HCT116 (cell line): ENCODE measurements at regions not wholly inside any gene's neighbourhood (a gene's known extent, or its start where the extent isn't known, plus 50 kb on each side); places are given as distances from the start of the nearest gene placed in this dataset.

Source experiments
- ATAC-seq: fragments of 200-7000 bp; cut with Tn5 transposase; 2 replicates; pipeline ENCODE4 v1.9.1; 2020; ENCODE audit warnings: mild to moderate bottlenecking, moderate library complexity
- BruUV-seq: library from RNA; stranded (reverse); fragments of 400-500 nt; replicated peaks from 2 replicates; lab custom pipeline; 2021; lab: Mats Ljungman, UMichigan
- CTCF ChIA-PET: fragments of 300-600 bp; sonication (Branson Sonifier 250); formaldehyde crosslinking; loops from one replicate; lab custom pipeline; 2021; ENCODE audit warnings: antibody characterized with exemption; lab: Charles Lee
- POLR2A ChIA-PET: fragments of 300-600, 350-600 bp; sonication (Branson Sonifier 250); formaldehyde crosslinking; loops from one replicate; lab custom pipeline; 2021; ENCODE audit warnings: antibody characterized with exemption; lab: Charles Lee
- RAD21 ChIA-PET, 2 experiments: fragments of 300-600 bp; sonication (Branson Sonifier 250); formaldehyde crosslinking; loops; one replicate each; lab custom pipeline; 2023; ENCODE audit warnings: low total read pairs in 2 of 2; ENCODE audit not compliant: uncharacterized antibody in 2 of 2, unreplicated experiment in 2 of 2, low non-redundant PET in 1 of 2; lab: Charles Lee
- DNase-seq: peaks from one replicate; pipeline ENCODE4 v3.0.0-alpha.2; 2010; ENCODE audit warnings: low read depth, low spot score
- H2AFZ ChIP-seq: fragments of 200-600 bp; shearing (Covaris generic), sonication (generic); 2 replicates; pipeline ENCODE4 v1.6.1; 2017; ENCODE audit warnings: low read depth, mixed run types, mixed read lengths, antibody characterized with exemption, low read length; ENCODE audit not compliant: poor library complexity, severe bottlenecking
- H3K27ac ChIP-seq: 2 replicates; pipeline ENCODE4 v1.5.1; 2012; ENCODE audit warnings: low read depth, low read length
- H3K27me3 ChIP-seq: fragments of 200-600 bp; sonication (generic); 2 replicates; pipeline ENCODE4 v1.6.1; 2016; ENCODE audit warnings: mixed run types, low read length, mixed read lengths; ENCODE audit not compliant: insufficient read depth
- H3K36me3 ChIP-seq, 2 experiments: fragments of 200-500 bp in 1 of 2; fragments of 200-600 bp in 1 of 2; sonication (Bioruptor generic) in 1 of 2; sonication (generic) in 1 of 2; 2 replicates each; pipeline versions ENCODE4 v1.5.1 to v1.6.1; 2014 to 2016; ENCODE audit warnings: low read length in 2 of 2, inconsistent platforms in 1 of 2, mixed read lengths in 1 of 2, mixed run types in 1 of 2; ENCODE audit not compliant: insufficient read depth in 2 of 2, control insufficient read depth in 1 of 2
- H3K4me1 ChIP-seq, 2 experiments: fragments of 200-600 bp in 1 of 2; sonication (generic) in 1 of 2; 2 replicates each; pipeline versions ENCODE4 v1.5.1 to v1.6.1; 2012 to 2017; ENCODE audit warnings: low read length in 2 of 2, inconsistent platforms in 1 of 2, mild to moderate bottlenecking in 1 of 2, mixed read lengths in 1 of 2, mixed run types in 1 of 2, moderate library complexity in 1 of 2; ENCODE audit not compliant: insufficient read depth in 2 of 2, control insufficient read depth in 1 of 2
- H3K4me2 ChIP-seq: fragments of 200-600 bp; sonication (generic); 2 replicates; pipeline ENCODE4 v1.6.1; 2017; ENCODE audit warnings: mixed run types, low read length, mixed read lengths
- H3K4me3 ChIP-seq, 2 experiments: fragments of 200-600 bp in 1 of 2; sonication (generic) in 1 of 2; replicated peaks in 1 of 2; 2 replicates each; pipeline ENCODE4 v1.5.1; 2011 to 2016; ENCODE audit warnings: low read length in 2 of 2, control low read depth in 1 of 2, low read depth in 1 of 2, mild to moderate bottlenecking in 1 of 2, mixed read lengths in 1 of 2, mixed run types in 1 of 2
- H3K79me2 ChIP-seq: fragments of 200-600 bp; sonication (generic); 2 replicates; pipeline ENCODE4 v1.6.1; 2017; ENCODE audit warnings: mild to moderate bottlenecking, mixed run types, low read length, moderate library complexity, mixed read lengths; ENCODE audit not compliant: insufficient read depth
- H3K9ac ChIP-seq: fragments of 200-600 bp; sonication (generic); 2 replicates; pipeline ENCODE4 v1.6.1; 2016; ENCODE audit warnings: low read length, mixed read lengths
- H3K9me2 ChIP-seq: fragments of 200-600 bp; sonication (generic), shearing (Covaris generic); 2 replicates; pipeline ENCODE4 v1.6.1; 2017; ENCODE audit warnings: mixed run types, mild to moderate bottlenecking, moderate library complexity; ENCODE audit not compliant: insufficient read depth
- H3K9me3 ChIP-seq, 2 experiments: fragments of 200-500 bp in 1 of 2; fragments of 200-600 bp in 1 of 2; sonication (Bioruptor generic) in 1 of 2; sonication (generic) in 1 of 2; 2 replicates each; pipeline ENCODE4 v1.6.1; 2014 to 2017; ENCODE audit warnings: low read length in 2 of 2, mixed read lengths in 2 of 2, inconsistent platforms in 1 of 2, low read depth in 1 of 2, mild to moderate bottlenecking in 1 of 2, mixed run types in 1 of 2, moderate library complexity in 1 of 2; ENCODE audit not compliant: control insufficient read depth in 1 of 2, insufficient read depth in 1 of 2
- H4K20me1 ChIP-seq: fragments of 200-600 bp; sonication (generic), shearing (Covaris generic); 2 replicates; pipeline ENCODE4 v1.6.1; 2017; ENCODE audit warnings: mixed run types, mild to moderate bottlenecking, moderate library complexity; ENCODE audit not compliant: insufficient read depth
- ATF3 ChIP-seq: IDR thresholded peaks from 2 replicates; pipeline ENCODE4 v1.6.1; 2012
- CBX3 ChIP-seq: IDR thresholded peaks from 2 replicates; pipeline ENCODE4 v1.6.1; 2012; ENCODE audit warnings: low read depth
- CTCF ChIP-seq, 3 experiments: fragments of 200-600 bp in 1 of 3; sonication (generic) in 1 of 3; IDR thresholded peaks in 2 of 3; conservative IDR thresholded peaks in 1 of 3; 2 replicates each; pipeline ENCODE4 v1.5.1; 2012 to 2017; ENCODE audit warnings: low read depth in 2 of 3, low read length in 2 of 3, antibody characterized with exemption in 1 of 3, borderline replicate concordance in 1 of 3, control low read depth in 1 of 3, mild to moderate bottlenecking in 1 of 3, mixed read lengths in 1 of 3, mixed run types in 1 of 3, moderate library complexity in 1 of 3; ENCODE audit not compliant: insufficient read depth in 1 of 3
- EGR1 ChIP-seq: IDR thresholded peaks from 2 replicates; pipeline ENCODE4 v1.6.1; 2012; ENCODE audit warnings: low read depth
- ELF1 ChIP-seq: IDR thresholded peaks from 2 replicates; pipeline ENCODE4 v1.6.1; 2012; ENCODE audit warnings: low read depth, borderline replicate concordance
- EZH2 ChIP-seq: fragments of 200-600 bp; sonication (generic); IDR thresholded peaks from 2 replicates; pipeline ENCODE4 v1.6.1; 2017; ENCODE audit warnings: antibody characterized with exemption, mixed run types
- EZH2phosphoT487 ChIP-seq: fragments of 200-600 bp; IDR thresholded peaks from 2 replicates; pipeline ENCODE4 v1.6.1; 2018; ENCODE audit warnings: antibody characterized with exemption, borderline replicate concordance
- FOSL1 ChIP-seq: IDR thresholded peaks from 2 replicates; pipeline ENCODE4 v1.6.1; 2012; ENCODE audit warnings: low read depth
- RAD21 ChIP-seq: IDR thresholded peaks from 2 replicates; pipeline ENCODE4 v1.6.1; 2012; ENCODE audit warnings: low read depth, mild to moderate bottlenecking
- REST ChIP-seq: IDR thresholded peaks from 2 replicates; pipeline ENCODE4 v1.6.1; 2012; ENCODE audit warnings: low read depth
- SP1 ChIP-seq: IDR thresholded peaks from 2 replicates; pipeline ENCODE4 v1.6.1; 2012; ENCODE audit warnings: low read depth
- SRF ChIP-seq: IDR thresholded peaks from 2 replicates; pipeline ENCODE4 v1.6.1; 2012; ENCODE audit warnings: low read depth
- TCF7L2 ChIP-seq: IDR thresholded peaks from 2 replicates; pipeline ENCODE4 v1.7.0; 2011; ENCODE audit warnings: borderline replicate concordance, inconsistent platforms; ENCODE audit not compliant: insufficient read depth, insufficient read length; ENCODE audit errors: extremely low read depth
- YY1 ChIP-seq: IDR thresholded peaks from 2 replicates; pipeline ENCODE4 v1.6.1; 2011; ENCODE audit warnings: low read length, low read depth, moderate library complexity, mild to moderate bottlenecking; ENCODE audit not compliant: insufficient replicate concordance; ENCODE audit errors: extremely low read depth
- ZFX ChIP-seq: fragments of 450-650 bp; IDR thresholded peaks from 2 replicates; pipeline ENCODE4 v1.6.1; 2017
- ZNF274 ChIP-seq: fragments of 200-500 bp; sonication (Bioruptor generic); IDR thresholded peaks from 2 replicates; pipeline ENCODE4 v1.6.1; 2014; ENCODE audit warnings: mild to moderate bottlenecking, low read depth, low read length, inconsistent platforms
- intact Hi-C: fragments of 100-400 bp; cut with micrococcal nuclease; formaldehyde crosslinking; loops from 2 replicates; pipeline ENCODE4 v1.10.0; 2022
- TF ChIP-seq, protein P1 (sequence below): IDR thresholded peaks from 2 replicates; pipeline ENCODE4 v1.6.1; 2012

- H3K9ac ChIP-seq: no peak overlapping the region
- ChIA-PET CTCF (no interaction called here), POLR2A (no interaction called here)
- no peak for DNase-seq
- no peaks in the 10 kb centered on the region for H4K20me1 ChIP-seq
- no peak overlapping the region for H2AFZ ChIP-seq
- peaks cover 0 to 5% of the 10 kb centered on the region in 2 experiments; a peak in 2 of 4 replicates for H3K9me3 ChIP-seq
- H3K27ac ChIP-seq: no peak overlapping the region
- H3K9me2 ChIP-seq: no peaks in the 10 kb centered on the region
- BruUV-seq: no TSS peak
- no peak overlapping the region for H3K4me2 ChIP-seq
- ATAC-seq: no peak
- intact Hi-C loops: no loop called here
- no peaks in the 10 kb centered on the region for H3K79me2 ChIP-seq
- H3K4me1 ChIP-seq: no peaks in the 10 kb centered on the region
- TF ChIP-seq EZH2 (no peak), ZNF274 (no peak), EGR1 (no peak), ZFX (no peak), SP1 (no peak), TCF7L2 (no peak), ATF3 (no peak), YY1 (no peak), SRF (no peak), ELF1 (no peak), FOSL1 (no peak), RAD21 (no peak)
- TF ChIP-seq, protein P1, sequence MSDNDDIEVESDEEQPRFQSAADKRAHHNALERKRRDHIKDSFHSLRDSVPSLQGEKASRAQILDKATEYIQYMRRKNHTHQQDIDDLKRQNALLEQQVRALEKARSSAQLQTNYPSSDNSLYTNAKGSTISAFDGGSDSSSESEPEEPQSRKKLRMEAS: no peak
- TF ChIP-seq, all 23 proteins: peak for 0
- RAD21 ChIA-PET: no interaction called here
- Histone ChIP-seq H3K27me3 (no peaks in the 10 kb centered on the region), H3K36me3 (no peaks in the 10 kb centered on the region), H3K4me3 (no peak overlapping the region)
Measured at GRCh38 chr2:41119489-41119888, 667.6 kb upstream of the SLC8A1 start.

DNA sequence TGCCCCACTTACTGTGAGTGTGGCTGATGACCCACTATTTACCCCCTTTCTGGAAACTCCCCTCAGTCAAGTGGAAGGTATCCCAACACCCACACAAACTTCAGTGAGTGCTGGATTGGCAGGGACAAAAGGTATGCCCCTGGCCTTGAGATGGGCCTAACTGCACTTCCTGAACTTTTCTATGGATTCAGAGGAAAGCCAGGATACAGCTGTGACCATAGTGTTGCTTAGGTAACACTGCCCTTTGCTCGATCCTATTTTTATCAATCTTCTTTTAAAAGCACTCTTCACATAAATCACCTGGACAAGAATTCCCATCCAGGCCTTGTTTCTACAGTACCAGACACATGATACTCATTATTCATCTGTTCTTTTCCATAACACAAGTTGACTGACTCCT, 671.5 kb upstream of the SLC8A1 start:
- no peak overlapping the region for H3K4me2 ChIP-seq
- no peaks in the 10 kb centered on the region for H3K27me3 ChIP-seq
- no peak overlapping the region for H3K27ac ChIP-seq
- BruUV-seq: no TSS peak
- ChIA-PET POLR2A (no interaction called here), RAD21 (no interaction called here), CTCF (no interaction called here)
- H3K4me1 ChIP-seq: no peaks in the 10 kb centered on the region
- H3K79me2 ChIP-seq: no peaks in the 10 kb centered on the region
- H3K9me2 ChIP-seq: no peaks in the 10 kb centered on the region
- intact Hi-C loops: no loop called here
- H4K20me1 ChIP-seq: no peaks in the 10 kb centered on the region
- no peaks in the 10 kb centered on the region for H3K36me3 ChIP-seq
- H3K4me3 ChIP-seq: no peak overlapping the region
- ATAC-seq (no peak), DNase-seq (no peak)
- no peak overlapping the region for H2AFZ ChIP-seq
- H3K9ac ChIP-seq: no peak overlapping the region
- no peaks in the 10 kb centered on the region; a peak in 1 of 4 replicates for H3K9me3 ChIP-seq
- no peak for TF ChIP-seq TCF7L2
- no peak for TF ChIP-seq EZH2phosphoT487
- no peak for TF ChIP-seq CBX3
- TF ChIP-seq CTCF (IDR thresholded peaks at IDR 0.05 in 2 of 3, conservative IDR thresholded peaks at IDR 0.05 in 1 of 3; ENCODE audit: borderline replicate concordance in 1 of 3, insufficient read depth in 1 of 3, low read depth in 2 of 3, low read length in 2 of 3): no peak
- TF ChIP-seq REST: no peak
- TF ChIP-seq EZH2: no peak
